Muscle layer of colon (tissue), 2 donors: ENCODE measurements at regions not wholly inside any gene's neighbourhood (a gene's known extent, or its start where the extent isn't known, plus 50 kb on each side); places are given as distances from the start of the nearest gene placed in this dataset.

ENCODE experiments used
- H3K27ac ChIP-seq: one replicate; pipeline ENCODE4 v1.7.0; 2013; ENCODE audit warnings: low read depth, mild to moderate bottlenecking, low read length, moderate library complexity
- H3K27me3 ChIP-seq, 2 donors: one replicate each; pipeline ENCODE4 v1.7.0; 2013; ENCODE audit warnings: low read length in 2 of 2, mild to moderate bottlenecking in 2 of 2; ENCODE audit not compliant: insufficient read depth in 2 of 2, control insufficient read depth in 1 of 2
- H3K36me3 ChIP-seq: one replicate; pipeline ENCODE4 v1.7.0; 2013; ENCODE audit warnings: mild to moderate bottlenecking, low read length; ENCODE audit not compliant: insufficient read depth
- H3K4me1 ChIP-seq: one replicate; pipeline ENCODE4 v1.7.0; 2013; ENCODE audit warnings: mild to moderate bottlenecking, low read length; ENCODE audit not compliant: insufficient read depth
- H3K4me3 ChIP-seq, 2 donors: one replicate each; pipeline ENCODE4 v1.7.0; 2013; ENCODE audit warnings: low read length in 2 of 2, low read depth in 1 of 2, mild to moderate bottlenecking in 1 of 2, moderate library complexity in 1 of 2
- H3K9ac ChIP-seq: one replicate; pipeline ENCODE4 v1.7.0; 2013; ENCODE audit warnings: low read length
- H3K9me3 ChIP-seq: one replicate; pipeline ENCODE4 v1.7.0; 2013; ENCODE audit warnings: mild to moderate bottlenecking, low read length
- donor health status: abdominal sarcoma.
- donor health status: Adenocarcinoma of cecum.

DNA sequence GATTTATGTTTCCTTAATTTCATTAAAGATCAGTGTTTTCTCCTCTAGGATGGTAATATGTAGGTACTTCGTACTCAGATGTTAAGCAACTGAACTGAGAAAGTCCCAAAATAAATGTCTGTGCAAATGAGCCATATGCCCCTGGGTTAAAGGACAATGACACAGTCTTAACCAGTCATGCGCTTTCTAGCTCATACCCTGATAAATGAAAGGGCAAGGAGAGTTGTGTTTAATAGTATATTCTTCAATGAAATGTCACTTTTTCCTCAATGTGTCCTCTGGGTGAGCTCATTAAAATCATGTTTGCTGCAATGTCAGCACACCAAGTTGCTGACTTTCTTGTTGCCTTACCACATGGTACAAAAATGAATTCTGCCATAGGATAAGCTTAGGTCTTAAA is 856.3 kb downstream of the TMEM182 start:
- Histone ChIP-seq H3K27ac (no peak overlapping the region), H3K9ac (no peak overlapping the region), H3K27me3 (no peaks in the 10 kb centered on the region), H3K4me1 (no peaks in the 10 kb centered on the region), H3K4me3 (no peak overlapping the region), H3K36me3 (no peaks in the 10 kb centered on the region), H3K9me3 (no peaks in the 10 kb centered on the region)

DNA sequence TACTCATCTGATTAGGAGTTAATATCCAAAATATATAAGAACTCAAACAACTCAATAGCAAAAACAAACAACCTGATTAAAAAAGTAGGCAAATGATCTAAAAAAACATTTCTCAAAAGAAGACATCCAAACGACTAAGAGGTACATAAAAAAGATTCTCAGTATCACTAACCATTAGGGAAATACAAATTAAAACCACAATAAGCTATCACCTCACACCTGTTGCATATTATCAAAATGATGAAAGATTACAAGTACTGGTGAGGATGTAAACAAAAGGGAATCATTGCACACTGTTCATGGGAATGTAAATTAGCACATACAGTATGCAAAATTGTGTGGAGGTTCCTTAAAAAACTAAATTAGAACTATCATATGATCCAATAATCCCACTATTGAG is 865.5 kb downstream of the TMEM182 start:
- H3K4me3 ChIP-seq: no peak overlapping the region
- H3K4me1 ChIP-seq: no peaks in the 10 kb centered on the region
- H3K27me3 ChIP-seq: no peaks in the 10 kb centered on the region
- no peaks in the 10 kb centered on the region for H3K9me3 ChIP-seq
- no peak overlapping the region for H3K27ac ChIP-seq
- H3K9ac ChIP-seq: no peak overlapping the region
- H3K36me3 ChIP-seq: no peaks in the 10 kb centered on the region

DNA sequence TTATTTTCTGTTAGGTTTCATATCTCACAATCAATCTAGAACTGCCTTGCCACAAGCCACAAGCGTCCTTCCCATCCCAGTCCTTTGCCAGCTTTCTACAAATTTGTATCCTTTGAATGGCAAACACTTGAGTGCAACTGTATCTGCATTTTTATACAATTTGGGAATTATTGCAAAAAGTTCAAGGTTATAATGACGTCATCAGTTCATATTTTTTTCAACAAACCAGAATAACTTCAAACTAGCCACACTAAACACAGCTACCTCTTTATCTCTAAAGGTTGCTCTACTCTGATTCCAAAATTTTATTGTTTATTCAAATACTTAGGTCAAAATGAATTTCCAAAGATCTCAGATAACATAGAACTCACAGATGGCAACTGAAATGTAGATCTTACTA is 877.1 kb downstream of the TMEM182 start:
- no peaks in the 10 kb centered on the region for H3K9me3 ChIP-seq
- no peak overlapping the region for H3K9ac ChIP-seq
- H3K27me3 ChIP-seq: no peaks in the 10 kb centered on the region
- no peak overlapping the region for H3K27ac ChIP-seq
- H3K36me3 ChIP-seq: no peaks in the 10 kb centered on the region
- H3K4me1 ChIP-seq: no peaks in the 10 kb centered on the region
- H3K4me3 ChIP-seq: no peak overlapping the region

DNA sequence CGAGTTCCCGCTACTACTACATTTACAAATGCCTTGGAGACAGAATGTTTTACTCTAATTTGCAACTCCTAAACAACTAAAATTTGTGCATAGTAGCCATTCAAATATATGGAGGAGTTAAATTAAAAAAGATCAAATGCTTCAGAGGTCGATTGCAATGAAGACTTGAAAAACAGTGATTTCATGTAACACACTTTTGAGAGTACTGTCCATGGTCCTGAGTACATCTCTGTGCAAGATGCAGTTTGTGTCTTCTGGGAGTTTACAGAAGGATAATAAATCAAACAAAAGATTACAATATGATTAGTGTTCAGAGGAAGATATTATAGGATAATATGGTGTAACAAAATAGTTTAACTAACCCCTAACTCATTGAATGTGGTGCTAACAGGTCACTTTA is 894.7 kb downstream of the TMEM182 start:
- Histone ChIP-seq H3K9ac (no peak overlapping the region), H3K4me1 (no peaks in the 10 kb centered on the region), H3K36me3 (no peaks in the 10 kb centered on the region), H3K27ac (no peak overlapping the region), H3K4me3 (no peak overlapping the region), H3K9me3 (no peaks in the 10 kb centered on the region), H3K27me3 (no peaks in the 10 kb centered on the region)

DNA sequence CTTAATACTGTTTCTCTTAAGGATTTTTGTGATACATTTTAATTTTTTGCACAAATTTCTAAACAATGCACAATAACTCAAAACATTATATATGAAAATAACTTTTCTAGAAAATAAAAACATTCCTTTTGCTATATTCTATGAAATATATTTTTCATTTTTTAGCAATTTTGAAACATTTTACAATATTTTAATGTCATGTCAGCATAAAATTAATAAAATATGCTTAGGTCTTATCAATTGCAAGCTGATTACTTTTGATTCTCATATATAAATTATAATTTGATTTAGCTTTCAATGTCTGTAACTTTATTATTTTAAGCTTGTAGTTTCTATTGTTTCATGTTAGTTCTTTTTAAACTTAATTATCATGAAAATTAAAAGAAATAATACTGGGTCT is 898.7 kb downstream of the TMEM182 start:
- no peaks in the 10 kb centered on the region for H3K9me3 ChIP-seq
- no peak overlapping the region for H3K9ac ChIP-seq
- no peak overlapping the region for H3K27ac ChIP-seq
- no peaks in the 10 kb centered on the region for H3K4me1 ChIP-seq
- no peaks in the 10 kb centered on the region for H3K27me3 ChIP-seq
- no peak overlapping the region for H3K4me3 ChIP-seq
- H3K36me3 ChIP-seq: no peaks in the 10 kb centered on the region

DNA sequence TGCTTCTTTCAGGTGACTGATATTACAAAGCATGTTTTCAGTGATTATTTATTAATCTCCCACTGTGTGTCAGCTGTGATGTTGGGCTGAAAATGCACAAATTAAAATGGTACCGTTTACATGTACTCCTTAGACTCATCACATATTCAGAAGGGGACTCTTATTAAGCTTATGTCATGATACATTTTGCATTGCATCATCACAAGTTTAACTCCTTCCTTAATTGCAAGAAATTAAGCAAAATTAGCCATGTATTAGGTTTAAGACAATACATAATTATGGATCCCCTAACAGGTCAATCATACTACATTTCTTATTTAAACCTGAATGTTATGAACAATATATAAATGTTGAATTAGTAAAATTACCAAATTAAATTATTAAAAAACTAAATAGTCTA is 899.1 kb downstream of the TMEM182 start:
- Histone ChIP-seq H3K36me3 (no peaks in the 10 kb centered on the region), H3K9ac (no peak overlapping the region), H3K27ac (no peak overlapping the region), H3K4me3 (no peak overlapping the region), H3K9me3 (no peaks in the 10 kb centered on the region), H3K27me3 (no peaks in the 10 kb centered on the region), H3K4me1 (no peaks in the 10 kb centered on the region)

DNA sequence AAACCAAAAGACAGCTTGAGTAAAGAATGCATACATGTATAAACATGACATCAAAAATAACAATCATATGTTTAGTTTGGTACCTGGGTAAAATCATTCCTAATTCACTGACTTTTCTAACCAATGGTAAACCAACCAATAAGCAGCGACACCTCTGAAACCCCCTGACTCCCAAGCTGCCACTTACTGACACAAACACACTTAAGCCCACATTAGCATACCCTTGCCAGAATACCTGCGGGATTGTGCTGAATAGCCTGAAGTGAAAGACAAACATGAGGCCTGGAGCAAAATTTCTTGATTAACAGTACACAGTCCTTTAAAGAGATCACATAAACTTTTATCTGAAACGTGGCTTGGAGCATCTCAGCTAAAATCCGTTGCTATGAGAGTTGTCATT is 902.9 kb downstream of the TMEM182 start:
- H3K36me3 ChIP-seq: no peaks in the 10 kb centered on the region
- no peaks in the 10 kb centered on the region for H3K9me3 ChIP-seq
- no peaks in the 10 kb centered on the region for H3K4me1 ChIP-seq
- H3K9ac ChIP-seq: no peak overlapping the region
- H3K27me3 ChIP-seq: no peaks in the 10 kb centered on the region
- no peak overlapping the region for H3K27ac ChIP-seq
- no peak overlapping the region for H3K4me3 ChIP-seq

DNA sequence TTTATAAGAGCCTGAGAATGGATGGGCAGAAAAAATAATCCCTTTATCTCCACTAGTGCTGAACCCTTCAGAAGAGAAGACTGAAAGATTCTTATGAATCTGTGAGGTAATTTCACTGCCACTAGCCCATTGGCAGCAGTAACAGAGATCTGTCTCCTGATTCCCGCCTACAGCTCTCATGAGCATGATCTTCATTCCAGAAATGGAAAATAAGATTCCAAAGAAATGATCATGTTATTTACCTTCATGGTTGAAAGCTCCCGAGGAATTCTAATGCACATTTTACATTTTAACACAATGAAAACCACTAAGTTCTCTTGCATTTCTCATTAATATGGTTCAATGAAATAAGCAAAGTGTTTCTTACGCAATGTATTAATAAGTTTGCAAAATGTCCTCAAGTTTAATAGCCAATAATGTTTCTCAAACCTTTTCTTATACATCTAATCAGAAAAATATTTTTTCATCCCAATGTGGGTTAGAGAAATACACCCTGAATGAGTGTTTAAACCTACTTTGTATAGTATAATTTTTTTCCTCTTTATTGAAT is 905.6 kb downstream of the TMEM182 start:
- Histone ChIP-seq H3K36me3 (no peaks in the 10 kb centered on the region), H3K9me3 (no peaks in the 10 kb centered on the region), H3K27ac (no peak overlapping the region), H3K4me3 (no peak overlapping the region), H3K4me1 (no peaks in the 10 kb centered on the region), H3K9ac (no peak overlapping the region), H3K27me3 (no peaks in the 10 kb centered on the region)

DNA sequence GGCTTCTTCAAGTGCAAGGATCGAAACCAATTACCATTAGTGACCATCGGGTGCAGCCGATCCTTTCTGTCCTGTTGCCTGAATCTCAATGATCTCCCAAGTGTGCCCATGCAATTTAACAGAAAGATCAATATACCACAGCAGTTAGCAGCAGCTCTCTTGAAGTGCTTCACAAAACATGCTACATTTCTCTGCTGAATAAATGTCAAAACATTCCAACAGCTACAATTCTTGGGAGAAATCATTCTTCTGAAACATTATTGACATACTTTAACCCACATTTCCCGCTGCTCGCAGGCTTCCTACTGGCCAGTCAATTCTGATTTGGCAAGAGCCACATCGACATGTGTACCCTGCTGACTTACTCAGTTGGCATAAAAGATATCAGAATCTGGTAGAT is 907.7 kb downstream of the TMEM182 start:
- H3K27ac ChIP-seq: no peak overlapping the region
- no peak overlapping the region for H3K4me3 ChIP-seq
- H3K36me3 ChIP-seq: no peaks in the 10 kb centered on the region
- no peaks in the 10 kb centered on the region for H3K27me3 ChIP-seq
- no peaks in the 10 kb centered on the region for H3K9me3 ChIP-seq
- no peaks in the 10 kb centered on the region for H3K4me1 ChIP-seq
- H3K9ac ChIP-seq: no peak overlapping the region
